DMS153 treated with DMSO at 0.1 percent for 48 hours (cell line): ENCODE measurements at regions not wholly inside any gene's neighbourhood (a gene's known extent, or its start where the extent isn't known, plus 50 kb on each side); places are given as distances from the start of the nearest gene placed in this dataset.

ENCODE experiments used
- DNase-seq: peaks from one replicate; lab custom pipeline; 2025; ENCODE audit not compliant: unreplicated experiment; lab: John Stamatoyannopoulos, UW

- DNase-seq: no peak
Measured at GRCh38 chr13:90170208-90170607, 1177.3 kb upstream of the MIR17HG start.

GRCh38 chr13:90171649-90172048, 1175.8 kb upstream of the MIR17HG start:
- no peak for DNase-seq

- DNase-seq: no peak
Measured at GRCh38 chr13:90177512-90177911, 1170.0 kb upstream of the MIR17HG start.

DNA sequence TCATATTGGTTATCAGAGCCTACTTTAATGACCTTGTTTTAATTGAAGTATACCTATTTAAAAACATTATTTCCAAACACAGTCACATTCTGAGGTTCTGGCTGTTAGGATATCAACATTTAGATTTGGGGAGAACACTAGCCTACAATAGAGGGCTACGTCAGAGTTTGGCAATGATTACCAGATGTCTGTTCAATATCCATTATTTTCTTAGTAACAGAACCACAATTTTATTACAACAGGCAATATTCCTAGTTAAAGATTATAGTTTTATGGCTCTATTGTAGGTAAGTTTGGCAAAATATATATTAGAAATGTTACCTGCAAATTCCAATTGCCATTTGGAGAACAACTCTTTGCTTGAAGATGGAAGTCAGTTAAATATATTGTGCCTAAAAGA, 1163.1 kb upstream of the MIR17HG start:
- DNase-seq: no peak

- no peak for DNase-seq
Measured at GRCh38 chr13:90185734-90186133, 1161.8 kb upstream of the MIR17HG start.

GRCh38 chr13:90187478-90188350, 1159.8 kb upstream of the MIR17HG start:
- DNase-seq: no peak

- DNase-seq: no peak
Measured at GRCh38 chr13:90188351-90188636, 1159.2 kb upstream of the MIR17HG start.

- no peak for DNase-seq
Measured at GRCh38 chr13:90197722-90198121, 1149.8 kb upstream of the MIR17HG start.

GRCh38 chr13:90201202-90201601, 1146.3 kb upstream of the MIR17HG start:
- no peak for DNase-seq

DNA sequence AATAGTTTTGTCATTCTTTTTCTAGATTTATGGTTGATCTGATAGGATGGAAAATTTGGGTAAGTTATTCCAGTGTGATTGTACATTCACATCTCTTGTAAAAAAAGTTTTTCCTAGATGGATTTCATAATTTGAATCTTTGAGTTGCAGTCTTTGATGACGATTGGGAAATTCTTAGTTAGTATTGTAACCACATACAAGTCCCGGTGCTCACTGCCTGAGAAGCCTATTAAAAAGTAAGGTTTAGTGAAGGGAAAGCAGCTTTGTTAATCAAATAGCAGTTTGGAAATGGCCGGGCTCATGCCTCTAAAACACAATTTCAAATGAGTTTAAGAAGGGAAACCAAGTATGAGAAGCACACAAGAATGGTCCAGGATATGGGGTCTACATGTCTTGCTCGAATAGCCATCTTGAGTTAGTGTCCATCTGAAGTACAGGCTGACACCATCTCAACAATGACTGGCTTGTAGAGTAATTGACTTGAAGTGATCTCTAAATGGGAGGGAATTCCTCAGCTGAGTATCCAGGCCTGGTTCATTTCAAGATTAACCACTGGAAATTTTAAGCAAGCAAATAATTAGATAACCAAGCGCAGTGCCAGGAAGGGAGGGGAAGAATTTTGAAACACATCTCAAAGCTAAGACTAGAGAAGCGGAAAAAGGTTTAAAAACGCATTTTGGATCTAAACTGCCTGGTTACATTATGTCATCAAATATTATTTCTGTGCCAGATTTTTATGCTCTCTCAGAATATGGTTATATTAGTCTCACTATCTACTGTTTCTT, 1145.6 kb upstream of the MIR17HG start:
- DNase-seq: no peak

DNA sequence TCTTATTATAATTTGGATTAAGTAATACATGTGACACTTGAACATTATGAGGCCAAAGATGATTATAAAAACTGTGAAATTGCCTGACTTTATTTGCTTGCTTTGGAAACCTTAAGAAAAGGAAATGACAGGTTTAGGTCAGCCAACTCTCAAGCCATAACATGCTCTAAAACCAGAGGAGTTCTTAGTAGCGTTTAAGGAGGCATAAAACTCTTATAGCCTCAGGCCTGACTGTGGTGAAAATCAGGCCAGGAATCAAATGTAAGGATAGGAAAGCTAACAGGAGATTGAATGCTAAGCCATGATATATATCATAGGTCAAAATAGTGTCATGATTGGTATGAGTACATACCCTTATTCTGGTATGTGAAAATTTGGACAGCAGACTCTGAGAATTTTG, 1142.4 kb upstream of the MIR17HG start:
- DNase-seq: no peak

DNA sequence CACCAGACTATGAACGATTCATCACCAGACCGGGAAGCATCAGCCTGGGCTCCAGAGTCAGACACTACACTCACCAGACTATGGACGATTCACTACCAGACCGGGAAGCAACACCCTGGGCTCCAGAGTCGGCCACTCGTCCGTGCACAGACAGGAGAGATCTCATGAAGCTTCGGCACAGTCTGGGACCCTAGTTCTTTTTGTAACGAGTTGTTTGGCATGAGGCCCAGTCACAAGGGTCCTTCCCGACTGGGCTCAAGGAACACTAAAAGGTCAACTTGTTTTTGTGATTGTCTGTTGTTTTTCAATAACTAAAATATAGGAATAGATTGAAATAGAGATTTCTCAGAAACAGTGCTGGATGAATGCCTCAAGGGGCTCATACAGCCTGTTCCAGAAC, 1141.6 kb upstream of the MIR17HG start:
- no peak for DNase-seq

DNA sequence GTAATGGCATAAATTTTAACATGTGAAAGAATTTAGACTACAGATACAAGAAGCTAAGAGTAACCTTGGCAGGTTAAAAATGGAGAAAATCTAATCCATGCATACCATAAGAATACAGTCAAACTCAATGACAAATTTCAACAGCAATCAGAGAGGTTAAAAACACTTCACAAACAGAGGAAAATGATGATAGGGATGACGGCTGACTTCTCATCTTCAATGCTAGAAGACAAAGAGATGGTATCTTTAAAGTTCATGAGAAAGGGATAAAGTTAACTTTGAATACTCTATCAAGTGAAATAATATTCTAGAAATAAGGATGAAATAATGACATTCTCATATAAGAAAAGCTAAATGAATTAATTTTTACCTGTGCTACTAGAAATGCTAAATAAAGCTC, 1130.2 kb upstream of the MIR17HG start:
- no peak for DNase-seq

GRCh38 chr13:90222758-90223157, 1124.7 kb upstream of the MIR17HG start:
- no peak for DNase-seq

DNA sequence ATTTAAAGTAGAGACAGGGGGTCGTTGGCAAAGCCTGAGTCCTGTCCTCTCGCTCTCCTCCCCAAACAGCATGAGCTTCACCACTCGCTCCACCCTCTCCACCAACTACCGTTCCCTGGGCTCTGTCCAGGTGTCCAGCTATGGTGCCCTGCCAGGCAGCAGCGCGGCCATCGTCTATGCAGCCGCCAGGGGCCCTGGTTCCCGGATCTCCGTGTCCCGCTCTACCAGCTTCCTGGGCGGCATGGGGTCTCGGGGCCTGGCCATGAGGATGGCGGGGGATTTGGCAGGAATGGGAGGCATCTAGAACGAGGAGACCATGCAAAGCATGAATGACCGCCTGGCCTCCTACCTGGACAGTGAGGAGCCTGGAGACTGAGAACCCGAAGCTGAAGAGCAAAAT, 1117.2 kb upstream of the MIR17HG start:
- DNase-seq: no peak

DNA sequence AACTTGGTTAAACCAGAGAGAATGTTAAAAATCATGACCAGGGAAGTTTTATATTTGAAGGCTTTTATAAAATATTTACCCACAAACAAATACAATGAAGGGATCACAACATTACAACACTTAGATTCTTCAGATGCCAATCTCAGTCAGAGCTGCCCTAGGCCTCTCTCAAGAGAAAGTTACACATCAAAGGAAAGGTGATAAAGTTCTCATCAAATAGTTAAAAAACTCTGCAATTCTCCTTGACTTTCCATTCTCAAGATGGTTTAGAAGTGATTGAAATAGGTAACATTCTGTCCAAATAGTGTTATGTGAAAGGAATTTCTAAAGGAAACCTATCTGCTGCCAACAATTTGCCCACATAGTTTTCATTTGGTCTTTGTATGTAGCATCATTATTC, 1115.2 kb upstream of the MIR17HG start:
- DNase-seq: no peak

DNA sequence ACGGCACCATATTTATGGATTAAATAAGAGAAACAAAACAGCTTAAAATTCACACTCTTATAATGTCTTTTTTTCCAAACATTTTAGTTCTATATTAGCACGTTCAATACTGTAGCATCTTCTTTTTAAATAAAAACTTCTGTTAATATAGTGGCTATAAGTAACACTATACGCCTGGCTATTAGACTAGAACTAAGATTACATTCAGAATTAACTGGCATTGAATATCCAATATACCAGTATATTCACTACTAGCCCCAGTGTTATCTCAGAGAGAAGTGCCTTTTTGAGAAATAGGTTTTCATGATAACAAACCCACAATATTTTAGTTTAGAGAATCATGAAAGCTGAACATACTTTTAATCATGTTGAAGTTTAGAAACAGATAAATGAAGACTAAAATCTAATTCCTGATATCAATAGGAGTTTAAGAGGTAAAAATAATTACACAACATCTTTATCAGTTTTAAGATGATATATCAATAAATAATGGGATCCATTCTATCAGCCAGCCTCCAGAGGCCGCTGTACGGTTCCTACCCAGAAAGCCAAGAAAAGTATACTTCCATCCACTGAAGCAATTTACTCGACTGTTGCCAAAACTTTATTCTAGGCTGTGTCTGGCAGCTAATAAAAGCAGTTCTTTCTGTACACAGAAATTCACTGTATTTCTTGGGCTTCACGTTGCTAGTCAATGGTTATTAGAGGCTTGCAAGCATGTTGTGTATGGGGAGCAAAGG, 1113.4 kb upstream of the MIR17HG start:
- DNase-seq: no peak

DNA sequence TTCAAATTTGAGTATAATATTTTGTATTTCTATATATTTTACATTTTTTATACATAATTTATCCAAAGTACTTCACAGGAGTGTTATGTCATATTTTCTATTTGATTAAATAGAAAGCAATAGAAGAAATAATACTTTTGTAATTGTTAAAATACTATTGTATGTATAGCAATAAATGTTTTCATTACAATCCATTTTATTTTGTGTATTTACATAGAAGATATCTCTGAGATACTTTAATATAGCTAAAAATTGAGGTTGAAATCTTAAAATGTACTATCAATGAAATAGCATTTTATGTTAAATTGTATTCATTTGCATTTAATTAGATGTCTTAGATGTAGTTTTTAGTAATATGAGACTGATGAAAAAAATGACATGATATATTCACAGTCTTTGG, 1109.6 kb upstream of the MIR17HG start:
- no peak for DNase-seq

DNA sequence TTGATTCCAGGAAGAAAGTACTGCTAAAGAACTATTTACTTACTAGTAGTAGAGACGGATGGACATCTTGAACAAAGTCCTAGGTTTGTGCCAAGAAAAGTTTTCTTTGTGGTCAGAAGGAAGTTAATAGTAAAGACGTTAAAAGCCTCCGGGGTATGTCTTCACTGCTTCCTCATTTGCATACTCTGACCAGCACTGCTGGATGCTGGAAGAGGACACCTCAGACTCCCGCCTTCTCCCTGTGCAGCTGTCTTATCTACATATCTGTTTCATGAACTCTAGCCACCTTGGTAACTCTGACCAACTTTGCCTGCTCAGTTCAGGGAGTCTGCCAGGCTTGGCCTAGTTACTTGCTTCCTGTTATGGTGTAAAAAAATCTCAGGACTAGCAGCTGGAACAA, 1109.1 kb upstream of the MIR17HG start:
- DNase-seq: no peak

DNA sequence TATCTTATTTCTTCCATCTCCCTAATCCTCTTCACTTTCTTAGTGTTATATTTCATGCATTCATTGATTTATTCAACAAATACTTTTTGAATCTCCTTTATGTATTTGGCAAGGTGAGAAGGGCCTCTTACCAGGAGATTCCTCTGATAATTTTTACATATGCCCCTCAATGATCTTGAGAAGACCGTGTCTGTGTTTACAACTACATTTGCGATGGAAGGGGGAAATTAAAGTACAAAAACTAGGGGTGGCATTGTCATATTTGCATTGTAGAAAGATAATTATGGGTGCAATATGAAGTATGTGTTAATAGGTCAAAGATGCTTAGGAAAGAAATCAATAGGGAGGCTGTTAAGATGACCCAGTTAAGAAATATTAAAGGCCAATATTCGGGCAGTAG, 1108.4 kb upstream of the MIR17HG start:
- DNase-seq: no peak

DNA sequence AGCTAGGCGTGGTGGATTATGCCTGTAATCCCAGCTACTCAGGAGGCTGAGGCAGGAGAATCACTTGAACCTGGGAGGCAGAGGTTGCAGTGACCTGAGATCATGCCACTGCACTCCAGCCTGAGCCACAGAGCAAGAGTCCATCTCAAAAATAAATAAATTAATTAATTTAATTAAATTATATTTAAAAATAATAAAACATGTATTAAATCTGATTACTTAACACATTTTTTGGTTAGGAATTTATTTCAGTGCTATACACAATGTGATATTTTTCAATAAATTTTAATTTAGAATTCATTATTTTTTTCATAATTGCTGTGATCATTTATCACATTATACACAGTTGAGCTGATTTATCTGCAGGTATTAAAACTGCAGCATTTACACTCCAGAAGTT, 1101.5 kb upstream of the MIR17HG start:
- no peak for DNase-seq
